Fibroblast of lung (primary cell): ENCODE measurements at regions not wholly inside any gene's neighbourhood (a gene's known extent, or its start where the extent isn't known, plus 50 kb on each side); places are given as distances from the start of the nearest gene placed in this dataset.

Experiments used
- DNase-seq, 2 donors: peaks; one replicate each; pipeline versions ENCODE4 v3.0.0 to v3.0.0-alpha.2; 2010; ENCODE audit warnings: low read depth in 2 of 2
- H2AFZ ChIP-seq: 2 replicates; pipeline ENCODE4 v1.5.1; 2012; ENCODE audit warnings: low read length, control low read depth, inconsistent platforms
- H3K27ac ChIP-seq: 2 replicates; pipeline ENCODE4 v1.5.1; 2011; ENCODE audit warnings: low read length, control low read depth; ENCODE audit not compliant: insufficient read depth
- H3K27me3 ChIP-seq: 2 replicates; pipeline ENCODE4 v1.5.1; 2011; ENCODE audit warnings: mild to moderate bottlenecking, low read length; ENCODE audit not compliant: control insufficient read depth, insufficient read depth
- H3K36me3 ChIP-seq: 2 replicates; pipeline ENCODE4 v1.5.1; 2011; ENCODE audit warnings: low read length; ENCODE audit not compliant: control insufficient read depth, insufficient read depth
- H3K4me1 ChIP-seq: 2 replicates; pipeline ENCODE4 v1.5.1; 2011; ENCODE audit warnings: low read length; ENCODE audit not compliant: control insufficient read depth, insufficient read depth; ENCODE audit errors: extremely low read depth
- H3K4me2 ChIP-seq: 2 replicates; pipeline ENCODE4 v1.5.1; 2011; ENCODE audit warnings: low read length, control low read depth; ENCODE audit not compliant: insufficient read depth; ENCODE audit errors: extremely low read depth
- H3K4me3 ChIP-seq, 4 experiments: fragments of 200-600 bp in 1 of 4; sonication (generic) in 1 of 4; replicated peaks in 1 of 4; 2 replicates each; pipeline ENCODE4 v1.5.1; 2011 to 2016; ENCODE audit warnings: low read length in 4 of 4, low read depth in 3 of 4, mild to moderate bottlenecking in 3 of 4, control low read depth in 2 of 4, inconsistent platforms in 1 of 4, mixed read lengths in 1 of 4; ENCODE audit not compliant: insufficient read depth in 1 of 4; ENCODE audit errors: control extremely low read depth in 1 of 4
- H3K79me2 ChIP-seq: 2 replicates; pipeline ENCODE4 v1.5.1; 2012; ENCODE audit warnings: mild to moderate bottlenecking, low read length, inconsistent platforms; ENCODE audit not compliant: control insufficient read depth, insufficient read depth
- H3K9ac ChIP-seq: 2 replicates; pipeline ENCODE4 v1.5.1; 2011; ENCODE audit warnings: mild to moderate bottlenecking, low read length, control low read depth; ENCODE audit not compliant: insufficient read depth
- H3K9me3 ChIP-seq: 2 replicates; pipeline ENCODE4 v1.5.1; 2012; ENCODE audit warnings: low read depth, low read length; ENCODE audit not compliant: control insufficient read depth, insufficient read depth
- H4K20me1 ChIP-seq: 2 replicates; pipeline ENCODE4 v1.5.1; 2011; ENCODE audit warnings: low read length; ENCODE audit not compliant: control insufficient read depth, insufficient read depth; ENCODE audit errors: extremely low read depth
- EZH2 ChIP-seq: IDR thresholded peaks from 2 replicates; pipeline ENCODE4 v1.5.1; 2012; ENCODE audit warnings: low read length, control low read depth, mild to moderate bottlenecking; ENCODE audit errors: missing control alignments
- TF ChIP-seq, protein P1 (sequence below), 2 donors: IDR thresholded peaks in 1 of 2; conservative IDR thresholded peaks in 1 of 2; 1 replicate in 1 of 2; 2 replicates in 1 of 2; pipeline ENCODE4 v1.5.1; 2011 to 2012; ENCODE audit warnings: low read length in 2 of 2, control low read depth in 1 of 2, inconsistent platforms in 1 of 2, low read depth in 1 of 2, mild to moderate bottlenecking in 1 of 2

DNA sequence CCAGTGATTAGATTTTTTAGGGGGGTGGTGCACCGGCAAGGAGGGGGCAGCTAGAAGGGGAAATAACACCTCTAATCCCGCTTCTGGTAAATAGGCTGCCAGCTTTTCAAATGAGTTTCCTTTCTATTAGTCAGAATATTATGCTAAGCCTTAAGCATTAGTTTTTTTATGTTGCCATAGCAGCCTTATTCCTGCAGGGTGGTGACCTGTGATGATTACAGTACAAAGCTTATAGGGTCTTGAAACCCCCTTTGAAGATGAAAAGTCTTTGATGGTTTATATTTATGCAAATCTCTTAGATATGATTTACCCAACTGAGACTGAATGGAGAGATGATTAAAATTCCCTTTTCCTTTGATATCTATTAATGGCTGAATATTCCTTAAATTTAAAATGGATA, 109.8 kb downstream of the ZIC5 start:
- H3K27me3 ChIP-seq, result peaks cover 3% of the 10 kb centered on the region

DNA sequence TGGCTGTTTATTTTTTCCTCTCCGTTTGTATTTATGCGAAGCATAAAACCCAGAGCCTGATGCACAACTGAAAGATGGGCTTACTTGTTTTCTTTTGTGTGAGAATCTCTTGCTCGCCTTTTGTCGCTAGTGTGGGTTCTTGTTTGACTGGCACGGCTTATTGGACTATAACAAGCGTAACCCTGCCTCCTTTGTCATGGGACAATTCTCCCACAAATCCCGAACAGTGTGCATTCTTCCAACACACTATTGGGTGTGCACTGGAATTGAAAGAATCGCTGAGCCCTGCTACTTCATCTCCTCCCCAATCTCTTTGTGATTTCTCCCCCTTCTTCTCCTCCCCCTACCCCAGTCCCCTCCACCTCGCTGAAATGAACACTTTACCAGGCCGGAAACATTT, 110.8 kb downstream of the ZIC5 start:
- no peaks in the 10 kb centered on the region for H4K20me1 ChIP-seq
- no peaks in the 10 kb centered on the region for H3K9me3 ChIP-seq
- no peak overlapping the region for H3K4me3 ChIP-seq
- H3K79me2 ChIP-seq, result no peaks in the 10 kb centered on the region
- no peak overlapping the region for H3K4me2 ChIP-seq
- TF ChIP-seq EZH2, result no peak
- TF ChIP-seq, protein P1, sequence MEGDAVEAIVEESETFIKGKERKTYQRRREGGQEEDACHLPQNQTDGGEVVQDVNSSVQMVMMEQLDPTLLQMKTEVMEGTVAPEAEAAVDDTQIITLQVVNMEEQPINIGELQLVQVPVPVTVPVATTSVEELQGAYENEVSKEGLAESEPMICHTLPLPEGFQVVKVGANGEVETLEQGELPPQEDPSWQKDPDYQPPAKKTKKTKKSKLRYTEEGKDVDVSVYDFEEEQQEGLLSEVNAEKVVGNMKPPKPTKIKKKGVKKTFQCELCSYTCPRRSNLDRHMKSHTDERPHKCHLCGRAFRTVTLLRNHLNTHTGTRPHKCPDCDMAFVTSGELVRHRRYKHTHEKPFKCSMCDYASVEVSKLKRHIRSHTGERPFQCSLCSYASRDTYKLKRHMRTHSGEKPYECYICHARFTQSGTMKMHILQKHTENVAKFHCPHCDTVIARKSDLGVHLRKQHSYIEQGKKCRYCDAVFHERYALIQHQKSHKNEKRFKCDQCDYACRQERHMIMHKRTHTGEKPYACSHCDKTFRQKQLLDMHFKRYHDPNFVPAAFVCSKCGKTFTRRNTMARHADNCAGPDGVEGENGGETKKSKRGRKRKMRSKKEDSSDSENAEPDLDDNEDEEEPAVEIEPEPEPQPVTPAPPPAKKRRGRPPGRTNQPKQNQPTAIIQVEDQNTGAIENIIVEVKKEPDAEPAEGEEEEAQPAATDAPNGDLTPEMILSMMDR (conservative IDR thresholded peaks at IDR 0.05 in 1 of 2, IDR thresholded peaks at IDR 0.05 in 1 of 2; ENCODE audit: low read depth in 1 of 2, low read length in 2 of 2), result no peak
- no peak overlapping the region for H3K9ac ChIP-seq
- peaks cover 3% of the 10 kb centered on the region for H3K27me3 ChIP-seq
- H3K36me3 ChIP-seq, result no peaks in the 10 kb centered on the region
- no peak overlapping the region for H3K27ac ChIP-seq
- no peak overlapping the region for H2AFZ ChIP-seq
- no peak for DNase-seq
- no peaks in the 10 kb centered on the region for H3K4me1 ChIP-seq

More for the DNA sequence above, 109.8 kb downstream of the ZIC5 start:
- no peak overlapping the region for H2AFZ ChIP-seq
- H3K4me3 ChIP-seq, result no peak overlapping the region
- H3K79me2 ChIP-seq, result no peaks in the 10 kb centered on the region
- TF ChIP-seq, protein P1 (conservative IDR thresholded peaks at IDR 0.05 in 1 of 2, IDR thresholded peaks at IDR 0.05 in 1 of 2; ENCODE audit: low read depth in 1 of 2, low read length in 2 of 2), result no peak
- no peak for TF ChIP-seq EZH2
- H3K4me1 ChIP-seq, result no peaks in the 10 kb centered on the region
- H3K27ac ChIP-seq, result no peak overlapping the region
- no peak overlapping the region for H3K4me2 ChIP-seq
- H3K36me3 ChIP-seq, result no peaks in the 10 kb centered on the region
- no peak for DNase-seq
- no peak overlapping the region for H3K9ac ChIP-seq
- no peaks in the 10 kb centered on the region for H3K9me3 ChIP-seq
- H4K20me1 ChIP-seq, result no peaks in the 10 kb centered on the region

DNA sequence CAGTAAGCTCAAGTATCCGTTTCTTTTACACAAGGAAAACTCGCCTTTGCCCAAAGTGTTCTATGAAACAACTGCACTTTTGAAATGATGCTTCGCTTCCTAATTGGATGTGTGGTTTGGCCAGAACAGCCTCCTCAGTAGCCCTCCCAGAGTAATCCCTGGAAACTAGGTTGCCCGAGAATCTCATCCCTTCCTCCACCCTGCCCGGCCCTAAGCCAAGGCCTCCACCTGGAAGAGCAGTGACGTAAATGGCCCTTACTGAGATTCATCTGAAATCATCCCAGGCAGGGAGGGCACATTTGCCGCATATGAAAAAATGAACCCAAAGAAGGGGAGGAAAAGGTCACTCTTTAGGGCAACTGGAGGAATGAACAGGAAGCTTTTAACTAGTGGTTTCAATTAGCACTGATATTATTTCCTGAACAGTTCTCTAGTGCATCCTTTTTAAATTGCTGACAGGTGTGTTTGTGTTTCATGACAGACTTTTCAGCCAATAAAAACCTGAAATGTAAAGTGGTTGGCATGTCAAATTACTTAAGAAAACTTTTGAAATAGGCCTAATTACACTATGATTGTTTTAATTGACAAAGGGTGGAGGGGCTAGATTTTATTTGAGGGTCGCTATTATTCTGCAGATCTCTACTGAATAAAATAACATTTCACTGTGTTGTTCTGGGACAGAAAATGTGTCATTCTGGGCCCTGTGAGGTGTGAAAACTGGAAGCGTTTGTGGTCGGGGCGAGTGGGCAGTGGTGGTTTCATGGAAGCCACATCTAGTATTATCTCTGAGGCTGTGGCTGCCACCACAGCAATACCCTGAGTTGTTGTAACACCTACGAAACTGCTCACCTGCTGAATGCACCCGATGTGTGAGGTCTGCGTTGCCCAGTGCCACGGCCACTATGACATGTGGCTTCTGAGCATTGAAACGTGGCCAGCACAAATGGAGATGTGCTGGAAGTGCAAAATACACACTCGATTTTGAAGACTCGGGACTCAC, 112.1 kb downstream of the ZIC5 start:
- H3K79me2 ChIP-seq, result no peaks in the 10 kb centered on the region
- no peak for TF ChIP-seq EZH2
- TF ChIP-seq, protein P1 (conservative IDR thresholded peaks at IDR 0.05 in 1 of 2, IDR thresholded peaks at IDR 0.05 in 1 of 2; ENCODE audit: low read depth in 1 of 2, low read length in 2 of 2), result no peak
- no peaks in the 10 kb centered on the region for H3K36me3 ChIP-seq
- no peak overlapping the region for H3K4me2 ChIP-seq
- H3K27ac ChIP-seq, result no peak overlapping the region
- H3K4me1 ChIP-seq, result no peaks in the 10 kb centered on the region
- no peak overlapping the region for H3K4me3 ChIP-seq
- no peaks in the 10 kb centered on the region for H3K9me3 ChIP-seq
- no peak for DNase-seq
- H3K9ac ChIP-seq, result no peak overlapping the region
- no peaks in the 10 kb centered on the region for H4K20me1 ChIP-seq
- H3K27me3 ChIP-seq, result no peaks in the 10 kb centered on the region
- H2AFZ ChIP-seq, result no peak overlapping the region
